Thyroid gland (tissue), 4 donors: ENCODE measurements at regions not wholly inside any gene's neighbourhood (a gene's known extent, or its start where the extent isn't known, plus 50 kb on each side); places are given as distances from the start of the nearest gene placed in this dataset.

Experiments
- CTCF ChIP-seq, 6 experiments: fragments of 200-600 bp in 3 of 6; fragments of 450-650 bp in 3 of 6; sonication (generic) in 3 of 6; IDR thresholded peaks; one replicate each; pipeline ENCODE4 v1.5.1; 2016 to 2019; ENCODE audit warnings: antibody characterized with exemption in 6 of 6, mild to moderate bottlenecking in 2 of 6, inconsistent platforms in 1 of 6, moderate library complexity in 1 of 6
- POLR2A ChIP-seq, 2 donors: fragments of 450-650 bp; IDR thresholded peaks; one replicate each; pipeline ENCODE4 v1.6.1; 2017; ENCODE audit warnings: antibody characterized with exemption in 2 of 2, mild to moderate bottlenecking in 2 of 2, moderate library complexity in 1 of 2

GRCh38 chr2:121134728-121135127, 150.3 kb downstream of the TFCP2L1 start:
- TF ChIP-seq POLR2A (IDR thresholded peaks at IDR 0.05), result no peak
- TF ChIP-seq CTCF (IDR thresholded peaks at IDR 0.05), result no peak
